Activated T-helper 2 cell treated with anti-CD3 and anti-CD28 coated beads, Interferon-gamma antibody, Interleukin-2, Interleukin-4, amounts not matched to agents 10 μg/mL and 5 μg/mL and 100 μg/mL, durations not matched to agents 14 hours and 24 hours and 36 hours (primary cell): ENCODE measurements at regions not wholly inside any gene's neighbourhood (a gene's known extent, or its start where the extent isn't known, plus 50 kb on each side); places are given as distances from the start of the nearest gene placed in this dataset.

ENCODE experiments used
- DNase-seq: peaks from one replicate; pipeline ENCODE4 v3.0.0; 2021; ENCODE audit warnings: low spot score
- H3K27ac Mint-ChIP-seq: one replicate; pipeline ENCODE4 v1.8.0; 2021; ENCODE audit warnings: mixed read lengths
- H3K27me3 Mint-ChIP-seq: one replicate; pipeline ENCODE4 v1.8.0; 2021; ENCODE audit warnings: low read depth, mixed read lengths
- H3K36me3 Mint-ChIP-seq: one replicate; pipeline ENCODE4 v1.8.0; 2021; ENCODE audit warnings: low read depth, mixed read lengths
- H3K4me1 Mint-ChIP-seq: one replicate; pipeline ENCODE4 v1.8.0; 2021; ENCODE audit warnings: low read depth, mixed read lengths
- H3K4me3 Mint-ChIP-seq: one replicate; pipeline ENCODE4 v1.8.0; 2021; ENCODE audit warnings: low read depth, mild to moderate bottlenecking, moderate library complexity, mixed read lengths
- H3K9me3 Mint-ChIP-seq: one replicate; pipeline ENCODE4 v1.8.0; 2021; ENCODE audit warnings: mixed read lengths
- intact Hi-C: fragments of 100-400 bp; cut with micrococcal nuclease; formaldehyde crosslinking; loops from one replicate; pipeline ENCODE4 v1.15.1; 2023

DNA sequence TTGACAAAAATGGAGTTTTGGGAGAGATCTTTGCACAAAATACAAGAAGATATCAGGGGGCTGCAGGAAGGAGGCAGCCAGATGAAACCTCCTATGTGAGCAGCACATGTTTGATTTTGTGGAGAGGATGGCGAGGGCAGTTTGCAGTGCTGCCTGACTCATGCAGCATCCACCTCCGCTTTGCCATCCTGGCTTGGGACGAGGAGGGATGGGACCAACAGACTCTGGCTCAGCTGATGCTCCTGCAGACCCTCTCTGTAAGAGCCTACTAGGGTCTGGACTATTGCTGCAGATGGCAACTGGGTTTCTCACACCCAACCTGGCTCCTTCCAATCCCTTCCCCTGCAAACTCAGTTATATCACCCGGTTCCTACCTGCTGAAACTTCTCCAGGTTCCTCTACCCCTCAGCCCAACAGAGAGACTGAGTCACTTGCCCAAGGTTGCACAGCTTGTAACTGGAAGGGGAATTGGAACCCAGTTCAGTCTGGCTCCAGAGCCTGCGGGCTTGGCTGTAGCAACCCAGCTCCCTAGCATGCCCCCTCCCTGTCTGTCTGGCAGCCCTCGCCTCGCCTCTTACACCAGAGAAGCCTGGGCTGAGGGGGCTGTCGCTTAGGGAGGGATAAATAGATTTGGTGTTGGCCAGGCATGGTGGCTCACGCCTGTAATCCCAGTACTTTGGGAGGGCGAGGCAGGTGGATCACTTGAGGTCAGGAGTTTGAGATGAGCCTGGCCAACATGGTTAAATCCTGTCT is 205.8 kb downstream of the PTPRU start:
- DNase-seq, result no peak
- Mint-ChIP-seq H3K36me3 (no peaks in the 10 kb centered on the region), H3K27ac (no peak overlapping the region), H3K27me3 (peaks cover 10% of the 10 kb centered on the region), H3K9me3 (no peaks in the 10 kb centered on the region), H3K4me1 (no peaks in the 10 kb centered on the region), H3K4me3 (no peak overlapping the region)
- intact Hi-C loops, result no loop called here

DNA sequence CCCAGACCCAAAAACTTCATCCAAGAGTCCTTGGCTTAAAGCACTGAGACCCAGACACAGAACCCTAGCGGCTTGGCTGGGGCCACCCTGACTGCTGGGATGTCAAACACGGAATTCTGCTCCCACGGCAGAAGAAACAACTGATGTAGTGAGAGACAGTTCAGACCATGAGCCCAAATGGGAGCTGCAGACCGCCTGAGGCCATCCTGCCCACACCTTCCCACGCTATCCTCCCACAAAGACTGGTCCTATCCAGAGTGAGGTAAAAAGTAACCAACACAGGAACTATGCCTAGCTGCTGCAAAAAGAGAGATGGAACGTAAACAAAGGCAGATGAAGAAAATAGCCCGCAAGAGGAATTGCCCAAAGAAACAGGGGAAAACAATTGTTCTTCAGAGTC is 203.3 kb downstream of the PTPRU start:
- H3K9me3 Mint-ChIP-seq, result no peaks in the 10 kb centered on the region
- no peak overlapping the region for H3K27ac Mint-ChIP-seq
- no peaks in the 10 kb centered on the region for H3K36me3 Mint-ChIP-seq
- H3K27me3 Mint-ChIP-seq, result peaks cover 10% of the 10 kb centered on the region
- intact Hi-C loops, result no loop called here
- H3K4me3 Mint-ChIP-seq, result no peak overlapping the region
- DNase-seq, result no peak
- no peaks in the 10 kb centered on the region for H3K4me1 Mint-ChIP-seq

DNA sequence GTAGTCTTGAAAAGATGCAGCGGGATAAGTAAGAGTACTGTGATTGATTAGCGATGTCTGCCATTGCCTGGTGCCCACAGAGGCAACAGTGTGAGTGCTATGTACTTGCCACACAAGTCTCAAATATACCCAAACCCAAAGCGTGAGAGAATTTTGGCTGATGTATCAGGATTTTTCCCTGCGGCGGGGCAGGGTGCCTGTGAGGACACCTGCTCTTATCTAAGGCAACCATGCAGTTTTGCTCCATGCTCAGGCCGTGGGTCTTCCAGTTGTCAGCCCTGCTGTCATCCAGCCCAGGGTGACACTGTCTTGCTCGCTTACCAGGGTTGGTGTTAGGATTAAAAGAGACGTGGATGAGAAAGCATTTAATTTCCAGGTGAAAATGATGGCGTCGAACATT is 202.7 kb downstream of the PTPRU start:
- Mint-ChIP-seq H3K27ac (no peak overlapping the region), H3K4me1 (no peaks in the 10 kb centered on the region)
- DNase-seq, result no peak

GRCh38 chr1:29437946-29438345 is 201.6 kb downstream of the PTPRU start:
- H3K27me3 Mint-ChIP-seq, result peaks cover 10% of the 10 kb centered on the region
- no peak overlapping the region for H3K27ac Mint-ChIP-seq
- intact Hi-C loops, result no loop called here
- no peak overlapping the region for H3K4me3 Mint-ChIP-seq
- no peaks in the 10 kb centered on the region for H3K4me1 Mint-ChIP-seq
- DNase-seq, result no peak
- no peaks in the 10 kb centered on the region for H3K9me3 Mint-ChIP-seq
- no peaks in the 10 kb centered on the region for H3K36me3 Mint-ChIP-seq

More for the DNA sequence above, 202.7 kb downstream of the PTPRU start:
- Mint-ChIP-seq H3K36me3 (no peaks in the 10 kb centered on the region), H3K4me3 (no peak overlapping the region), H3K27me3 (peaks cover 10% of the 10 kb centered on the region), H3K9me3 (no peaks in the 10 kb centered on the region)
- intact Hi-C loops, result no loop called here

- Mint-ChIP-seq H3K9me3 (peaks cover 6% of the 10 kb centered on the region), H3K4me1 (no peaks in the 10 kb centered on the region), H3K4me3 (no peak overlapping the region), H3K27me3 (peaks cover 10% of the 10 kb centered on the region), H3K27ac (no peak overlapping the region), H3K36me3 (no peaks in the 10 kb centered on the region)
- intact Hi-C loops, result no loop called here
- DNase-seq, result no peak
Measured at GRCh38 chr1:29436181-29436785, 200.0 kb downstream of the PTPRU start.

- Mint-ChIP-seq H3K9me3 (peaks cover 6% of the 10 kb centered on the region), H3K4me3 (no peak overlapping the region), H3K36me3 (no peaks in the 10 kb centered on the region), H3K4me1 (no peaks in the 10 kb centered on the region), H3K27ac (no peak overlapping the region), H3K27me3 (peaks cover 1% of the 10 kb centered on the region)
- no peak for DNase-seq
- intact Hi-C loops, result no loop called here
Measured at GRCh38 chr1:29433830-29434229, 197.5 kb downstream of the PTPRU start.

DNA sequence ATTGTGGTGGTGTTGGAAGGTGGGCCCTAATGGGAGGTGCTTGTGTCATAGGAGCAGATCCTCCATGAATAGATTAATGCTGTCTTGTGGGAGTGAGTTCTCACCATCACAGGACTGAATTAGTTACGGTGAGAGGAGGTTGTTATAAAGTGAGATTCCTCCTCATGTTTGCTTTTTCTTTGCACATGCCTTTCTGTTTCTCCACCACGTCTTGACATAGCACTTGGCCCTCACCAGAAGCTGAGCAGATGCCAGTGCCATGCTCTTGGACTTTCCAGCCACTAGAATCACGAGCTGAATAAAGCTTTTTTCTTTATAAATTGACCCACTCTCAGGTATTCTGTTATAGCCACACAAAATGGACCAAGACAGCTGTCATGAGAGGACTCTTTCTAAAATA is 194.8 kb downstream of the PTPRU start:
- DNase-seq, result no peak
- Mint-ChIP-seq H3K4me1 (no peaks in the 10 kb centered on the region), H3K36me3 (no peaks in the 10 kb centered on the region), H3K27ac (no peak overlapping the region), H3K4me3 (no peak overlapping the region), H3K9me3 (peaks cover 6% of the 10 kb centered on the region), H3K27me3 (no peaks in the 10 kb centered on the region)
- intact Hi-C loops, result no loop called here

DNA sequence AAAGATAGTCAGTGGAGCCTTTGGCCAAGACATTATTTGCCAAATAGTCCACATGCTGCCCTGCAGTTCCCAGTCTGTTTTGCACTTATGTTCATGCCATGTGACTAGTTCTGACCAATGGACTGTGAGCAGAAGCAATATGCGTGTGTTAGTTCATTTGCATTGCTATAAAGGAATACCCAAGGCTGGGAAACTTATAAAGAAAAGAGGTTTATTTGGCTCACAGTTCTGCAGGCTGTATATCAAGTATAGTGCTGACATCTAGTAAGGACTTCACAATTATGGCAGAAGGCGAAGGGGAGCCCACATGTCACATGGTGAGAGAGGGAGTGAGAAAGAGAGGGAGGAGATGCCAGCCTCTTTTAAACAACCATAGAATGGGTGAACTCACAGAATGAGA is 193.3 kb downstream of the PTPRU start:
- Mint-ChIP-seq H3K4me1 (no peaks in the 10 kb centered on the region), H3K27me3 (no peaks in the 10 kb centered on the region), H3K4me3 (no peak overlapping the region), H3K36me3 (no peaks in the 10 kb centered on the region), H3K9me3 (peaks cover 6% of the 10 kb centered on the region), H3K27ac (no peak overlapping the region)
- no peak for DNase-seq
- intact Hi-C loops, result no loop called here

- Mint-ChIP-seq H3K4me3 (no peak overlapping the region), H3K4me1 (no peaks in the 10 kb centered on the region), H3K27ac (no peak overlapping the region), H3K27me3 (no peaks in the 10 kb centered on the region), H3K36me3 (no peaks in the 10 kb centered on the region), H3K9me3 (peaks cover 6% of the 10 kb centered on the region)
- DNase-seq, result no peak
- intact Hi-C loops, result no loop called here
Measured at GRCh38 chr1:29428997-29429396, 192.7 kb downstream of the PTPRU start.

- Mint-ChIP-seq H3K27ac (no peak overlapping the region), H3K4me3 (no peak overlapping the region), H3K4me1 (no peaks in the 10 kb centered on the region), H3K36me3 (no peaks in the 10 kb centered on the region), H3K9me3 (peaks cover 6% of the 10 kb centered on the region), H3K27me3 (peaks cover 1% of the 10 kb centered on the region)
- DNase-seq, result no peak
- intact Hi-C loops, result no loop called here
Measured at GRCh38 chr1:29428280-29428615, 191.9 kb downstream of the PTPRU start.

DNA sequence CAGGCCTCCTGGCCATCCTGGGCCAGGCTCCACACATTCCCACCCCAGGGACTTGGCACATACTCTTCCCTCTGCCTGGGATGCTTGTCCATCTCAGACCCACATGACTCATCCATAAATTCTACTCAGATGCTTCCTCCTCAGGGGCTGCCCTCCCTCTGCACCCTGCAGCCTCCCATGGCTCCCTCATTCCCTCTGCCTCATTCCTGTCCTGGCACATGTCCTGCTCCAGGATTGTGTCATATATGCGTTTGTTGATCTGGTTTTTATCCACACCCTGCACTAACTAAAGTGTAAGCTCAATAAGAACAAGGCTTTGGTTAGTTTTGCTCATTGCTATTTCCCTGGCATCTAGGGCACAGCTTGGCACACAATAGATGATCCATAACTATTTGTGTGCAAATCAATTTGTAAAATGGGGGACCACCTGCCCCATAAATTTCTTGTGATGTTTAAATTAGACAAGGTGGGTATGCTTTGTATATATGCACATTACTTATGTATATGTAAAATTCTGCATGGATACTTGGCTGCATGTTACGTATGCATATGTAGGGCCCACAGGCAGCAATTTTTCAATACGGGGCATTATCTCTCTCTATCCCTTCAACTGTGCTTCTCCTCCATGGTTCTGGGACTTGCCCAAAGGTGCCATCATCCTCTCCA is 191.4 kb downstream of the PTPRU start:
- intact Hi-C loops, result no loop called here
- H3K9me3 Mint-ChIP-seq, result peaks cover 6% of the 10 kb centered on the region
- no peaks in the 10 kb centered on the region for H3K4me1 Mint-ChIP-seq
- H3K36me3 Mint-ChIP-seq, result no peaks in the 10 kb centered on the region
- no peak overlapping the region for H3K4me3 Mint-ChIP-seq
- no peak overlapping the region for H3K27ac Mint-ChIP-seq
- peaks cover 5% of the 10 kb centered on the region for H3K27me3 Mint-ChIP-seq
- no peak for DNase-seq

DNA sequence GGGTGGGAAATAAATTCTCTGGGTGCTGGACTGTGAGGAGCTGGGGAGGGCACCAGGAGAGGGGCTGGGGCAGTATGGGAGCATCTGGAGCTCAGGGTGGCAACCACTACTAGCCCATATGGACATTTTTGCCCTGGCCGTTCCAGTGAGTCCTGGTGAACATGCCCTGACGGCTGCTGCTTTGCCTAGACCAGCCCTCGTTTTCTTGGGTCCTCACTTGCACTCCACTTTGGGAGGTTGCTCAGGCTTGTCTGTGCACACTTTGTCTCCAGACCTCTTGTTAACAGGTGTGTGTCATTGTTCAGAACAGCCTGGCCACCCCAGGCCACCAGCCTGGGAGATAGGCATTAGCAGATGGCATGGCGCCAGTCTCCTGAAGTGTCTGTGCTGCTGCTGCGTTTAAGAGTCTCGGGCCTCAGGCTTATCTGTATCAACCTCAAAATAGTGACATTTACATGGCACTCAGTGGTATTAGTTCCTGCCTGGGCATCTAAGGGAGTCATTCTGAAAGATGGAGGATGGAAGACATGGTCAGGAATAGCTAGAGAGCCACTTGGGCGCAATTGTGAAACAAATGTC is 190.5 kb downstream of the PTPRU start:
- no peaks in the 10 kb centered on the region for H3K36me3 Mint-ChIP-seq
- H3K9me3 Mint-ChIP-seq, result peaks cover 5% of the 10 kb centered on the region
- intact Hi-C loops, result no loop called here
- no peak for DNase-seq
- peaks cover 10% of the 10 kb centered on the region for H3K27me3 Mint-ChIP-seq
- H3K4me3 Mint-ChIP-seq, result no peak overlapping the region
- no peak overlapping the region for H3K27ac Mint-ChIP-seq
- H3K4me1 Mint-ChIP-seq, result no peaks in the 10 kb centered on the region

- Mint-ChIP-seq H3K4me1 (no peaks in the 10 kb centered on the region), H3K4me3 (no peak overlapping the region), H3K9me3 (no peaks in the 10 kb centered on the region), H3K27ac (no peak overlapping the region), H3K36me3 (no peaks in the 10 kb centered on the region), H3K27me3 (peaks cover 10% of the 10 kb centered on the region)
- intact Hi-C loops, result no loop called here
- no peak for DNase-seq
Measured at GRCh38 chr1:29425631-29426030, 189.3 kb downstream of the PTPRU start.
